IMR-90 (cell line): ENCODE measurements at regions not wholly inside any gene's neighbourhood (a gene's known extent, or its start where the extent isn't known, plus 50 kb on each side); places are given as distances from the start of the nearest gene placed in this dataset.

Experiments
- ATAC-seq: fragments of 200-7000 bp; cut with Tn5 transposase; 2 replicates; pipeline ENCODE4 v1.9.1; 2020; ENCODE audit warnings: low read depth, mild to moderate bottlenecking, moderate library complexity
- BruUV-seq: library from RNA; stranded (reverse); fragments of 400-500 nt; replicated peaks from 2 replicates; lab custom pipeline; 2021; lab: Mats Ljungman, UMichigan
- CTCF ChIA-PET: fragments of 300-600 bp; formaldehyde crosslinking; extraction: SDS; loops from one replicate; lab custom pipeline; 2021; ENCODE audit warnings: antibody characterized with exemption; lab: Yijun Ruan, JAX
- POLR2A ChIA-PET: fragments of 300-600 bp; sonication (Branson Sonifier 250); formaldehyde crosslinking; loops from one replicate; lab custom pipeline; 2022; ENCODE audit warnings: antibody characterized with exemption; ENCODE audit not compliant: unreplicated experiment; lab: Charles Lee
- DNase-seq: peaks from one replicate; pipeline ENCODE4 v3.0.0; 2013
- H2AFZ ChIP-seq: replicated peaks from 2 replicates; pipeline ENCODE3; 2013; ENCODE audit warnings: low read length, mild to moderate bottlenecking; ENCODE audit not compliant: poor library complexity
- H2AK5ac ChIP-seq: 2 replicates; pipeline ENCODE4 v1.6.1; 2013; ENCODE audit warnings: low read depth, low read length, inconsistent platforms
- H2AK9ac ChIP-seq: replicated peaks from 2 replicates; pipeline ENCODE3; 2013; ENCODE audit warnings: mild to moderate bottlenecking, low read depth, low read length, moderate library complexity; ENCODE audit not compliant: poor library complexity
- H2BK120ac ChIP-seq: 2 replicates; pipeline ENCODE4 v1.6.1; 2013; ENCODE audit warnings: low read depth, low read length, inconsistent platforms
- H2BK15ac ChIP-seq: 3 replicates; pipeline ENCODE4 v1.6.1; 2013; ENCODE audit warnings: low read depth, low read length, inconsistent platforms
- H2BK20ac ChIP-seq: 2 replicates; pipeline ENCODE4 v1.6.1; 2013; ENCODE audit warnings: low read depth, mild to moderate bottlenecking, inconsistent platforms, low read length, moderate library complexity
- H2BK5ac ChIP-seq: 2 replicates; pipeline ENCODE4 v1.6.1; 2013; ENCODE audit warnings: mild to moderate bottlenecking, low read depth, low read length, inconsistent platforms; ENCODE audit not compliant: poor library complexity, severe bottlenecking
- H3K14ac ChIP-seq: replicated peaks from 2 replicates; pipeline ENCODE4 v1.6.1; 2013; ENCODE audit warnings: low read depth, low read length, inconsistent platforms
- H3K18ac ChIP-seq: 2 replicates; pipeline ENCODE4 v1.6.1; 2013; ENCODE audit warnings: low read depth, low read length, control low read depth
- H3K23ac ChIP-seq: 2 replicates; pipeline ENCODE4 v1.6.1; 2013; ENCODE audit warnings: low read depth, low read length, inconsistent platforms
- H3K27ac ChIP-seq: 2 replicates; pipeline ENCODE4 v1.5.1; 2013; ENCODE audit warnings: mild to moderate bottlenecking, control low read depth, low read length; ENCODE audit not compliant: insufficient read depth
- H3K27me3 ChIP-seq: 2 replicates; pipeline ENCODE4 v1.6.1; 2013; ENCODE audit warnings: low read length; ENCODE audit not compliant: control insufficient read depth, insufficient read depth
- H3K36me3 ChIP-seq: 2 replicates; pipeline ENCODE4 v1.6.1; 2013; ENCODE audit warnings: low read length, mixed read lengths; ENCODE audit not compliant: control insufficient read depth, insufficient read depth
- H3K4ac ChIP-seq: 2 replicates; pipeline ENCODE4 v1.6.1; 2013; ENCODE audit warnings: low read depth, low read length, inconsistent platforms
- H3K4me1 ChIP-seq: 2 replicates; pipeline ENCODE4 v1.6.1; 2013; ENCODE audit warnings: low read length, mixed read lengths; ENCODE audit not compliant: control insufficient read depth, insufficient read depth
- H3K4me2 ChIP-seq: 2 replicates; pipeline ENCODE4 v1.6.1; 2013; ENCODE audit warnings: low read depth, mild to moderate bottlenecking, control low read depth, low read length, moderate library complexity
- H3K4me3 ChIP-seq: 2 replicates; pipeline ENCODE4 v1.5.1; 2013; ENCODE audit warnings: low read depth, mild to moderate bottlenecking, control low read depth, low read length, moderate library complexity; ENCODE audit not compliant: insufficient read depth
- H3K56ac ChIP-seq: 2 replicates; pipeline ENCODE4 v1.6.1; 2013; ENCODE audit warnings: low read length, inconsistent platforms; ENCODE audit not compliant: insufficient read depth; ENCODE audit errors: extremely low read depth
- H3K79me1 ChIP-seq, 2 experiments: 2 replicates each; pipeline ENCODE4 v1.6.1; 2013; ENCODE audit warnings: low read length in 2 of 2, inconsistent platforms in 1 of 2, low read depth in 1 of 2
- H3K9ac ChIP-seq: 2 replicates; pipeline ENCODE4 v1.6.1; 2013; ENCODE audit warnings: low read depth, low read length, control low read depth
- H3K9me1 ChIP-seq: 2 replicates; pipeline ENCODE4 v1.6.1; 2013; ENCODE audit warnings: low read length, inconsistent platforms; ENCODE audit not compliant: insufficient read depth
- H3K9me3 ChIP-seq: 2 replicates; pipeline ENCODE4 v1.6.1; 2013; ENCODE audit warnings: low read length; ENCODE audit not compliant: control insufficient read depth, insufficient read depth
- H4K20me1 ChIP-seq: 2 replicates; pipeline ENCODE4 v1.6.1; 2013; ENCODE audit warnings: low read length, inconsistent platforms; ENCODE audit not compliant: insufficient read depth
- H4K5ac ChIP-seq: 2 replicates; pipeline ENCODE4 v1.6.1; 2013; ENCODE audit warnings: mild to moderate bottlenecking, low read depth, low read length, control low read depth
- H4K8ac ChIP-seq, 2 experiments: 2 replicates each; pipeline ENCODE4 v1.6.1; 2013; ENCODE audit warnings: low read depth in 2 of 2, low read length in 2 of 2, control low read depth in 1 of 2, inconsistent platforms in 1 of 2
- H4K91ac ChIP-seq: 2 replicates; pipeline ENCODE4 v1.6.1; 2013; ENCODE audit warnings: low read depth, low read length, inconsistent platforms; ENCODE audit not compliant: insufficient read depth
- BHLHE40 ChIP-seq: fragments of 150-350 bp; IDR thresholded peaks from 2 replicates; pipeline ENCODE4 v1.6.1; 2016; ENCODE audit warnings: mild to moderate bottlenecking, low read depth, low read length
- CHD1 ChIP-seq: IDR thresholded peaks from 2 replicates; pipeline ENCODE4 v1.6.1; 2012; ENCODE audit warnings: low read depth, low read length, improper control_type of control experiment
- ELK1 ChIP-seq: fragments of 150-350 bp; IDR thresholded peaks from 2 replicates; pipeline ENCODE4 v1.6.1; 2016; ENCODE audit warnings: low read depth, mild to moderate bottlenecking, low read length, moderate library complexity, borderline replicate concordance
- MAZ ChIP-seq: IDR thresholded peaks from 2 replicates; pipeline ENCODE4 v1.6.1; 2012; ENCODE audit warnings: low read depth, mild to moderate bottlenecking, low read length, improper control_type of control experiment, moderate library complexity, borderline replicate concordance
- WGBS, 2 experiments: methylation state at CpG; one replicate each; pipeline versions ENCODE4 v1.1.5 to v1.1.7; 2013; ENCODE audit warnings: missing lambda C conversion rate in 2 of 2; ENCODE audit not compliant: insufficient read length in 1 of 2; ENCODE audit errors: extremely low coverage in 2 of 2; 5-methylcytosine and 5-hydroxymethylcytosine counted together
- dilution Hi-C: fragments of 300-500 bp; cut with HindIII; formaldehyde crosslinking; loops from one replicate; pipeline ENCODE4 v1.14.3; 2018; ENCODE audit warnings: low sequenced_read_pairs; ENCODE audit not compliant: unreplicated experiment
- in situ Hi-C: fragments of 300-500 bp; cut with MboI; formaldehyde crosslinking; loops from 3 replicates; pipeline ENCODE4 v1.14.3; 2019; ENCODE audit warnings: low sequenced_read_pairs, inconsistent platforms, mixed read lengths
- intact Hi-C: fragments of 100-400 bp; cut with micrococcal nuclease; formaldehyde crosslinking; loops from 2 replicates; pipeline ENCODE4 v1.10.0; 2022
- TF ChIP-seq, protein P1 (sequence below): fragments of 150-350 bp; IDR thresholded peaks from 2 replicates; pipeline ENCODE4 v1.6.1; 2017; ENCODE audit warnings: mild to moderate bottlenecking, antibody characterized with exemption, low read length, low read depth

GRCh38 chr18:22731398-22731797 is 201.7 kb upstream of the RBBP8 start:
- no peak overlapping the region for H3K4me2 ChIP-seq
- H3K4me1 ChIP-seq = peaks cover 2% of the 10 kb centered on the region; the same call in 1 of the 2 replicates
- ATAC-seq = no peak
- H4K20me1 ChIP-seq = no peaks in the 10 kb centered on the region
- no peaks in the 10 kb centered on the region for H3K9me3 ChIP-seq
- no peak overlapping the region for H2BK120ac ChIP-seq
- in situ Hi-C loops (no loop called here), dilution Hi-C loops (no loop called here), intact Hi-C loops (loop anchor here (10.0 kb wide), 1 partner anchor 63 kb away; no protein-coding TSS in a partner anchor)
- no peaks in the 10 kb centered on the region for H3K36me3 ChIP-seq
- peaks cover 11% of the 10 kb centered on the region; the same call in 1 of the 2 replicates for H3K27me3 ChIP-seq
- no peak overlapping the region for H3K9ac ChIP-seq
- no peak overlapping the region for H2BK20ac ChIP-seq
- H3K4me3 ChIP-seq = no peak overlapping the region
- no peak overlapping the region for H4K91ac ChIP-seq
- no peak overlapping the region for H3K14ac ChIP-seq
- no peak overlapping the region for H3K23ac ChIP-seq
- no peak overlapping the region for H2AK5ac ChIP-seq
- DNase-seq = no peak
- TF ChIP-seq ELK1 (no peak), MAZ (no peak), BHLHE40 (no peak), CHD1 (no peak)
- TF ChIP-seq, protein P1, sequence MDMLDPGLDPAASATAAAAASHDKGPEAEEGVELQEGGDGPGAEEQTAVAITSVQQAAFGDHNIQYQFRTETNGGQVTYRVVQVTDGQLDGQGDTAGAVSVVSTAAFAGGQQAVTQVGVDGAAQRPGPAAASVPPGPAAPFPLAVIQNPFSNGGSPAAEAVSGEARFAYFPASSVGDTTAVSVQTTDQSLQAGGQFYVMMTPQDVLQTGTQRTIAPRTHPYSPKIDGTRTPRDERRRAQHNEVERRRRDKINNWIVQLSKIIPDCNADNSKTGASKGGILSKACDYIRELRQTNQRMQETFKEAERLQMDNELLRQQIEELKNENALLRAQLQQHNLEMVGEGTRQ = no peak
- H3K27ac ChIP-seq = no peak overlapping the region
- H3K18ac ChIP-seq = no peak overlapping the region
- no peaks in the 10 kb centered on the region; the same call in 1 of the 2 replicates for H3K9me1 ChIP-seq
- H4K5ac ChIP-seq = no peak overlapping the region
- H4K8ac ChIP-seq = no peak overlapping the region
- no peaks in the 10 kb centered on the region for H3K79me1 ChIP-seq
- no peak overlapping the region for H2BK15ac ChIP-seq
- no peak overlapping the region for H2BK5ac ChIP-seq
- ChIA-PET CTCF (no interaction called here), POLR2A (no interaction called here)
- H3K4ac ChIP-seq = no peak overlapping the region
- no peak overlapping the region for H2AK9ac ChIP-seq
- H2AFZ ChIP-seq = no peak overlapping the region
- no CpG with 5 or more reads among the region's 2 CpGs for WGBS, 2 experiments
- H3K56ac ChIP-seq = no peak overlapping the region
- BruUV-seq = no TSS peak
